H9 (cell line): ENCODE measurements at regions not wholly inside any gene's neighbourhood (a gene's known extent, or its start where the extent isn't known, plus 50 kb on each side); places are given as distances from the start of the nearest gene placed in this dataset.
"Not testable (repeated sequence)": the region's sequence is repeated elsewhere in the genome, so short reads cannot be mapped to it uniquely, and the experiment has no call there.

Experiments used
- DNase-seq: peaks from one replicate; pipeline ENCODE4 v3.0.0-alpha.2; 2017
- H2AFZ ChIP-seq: one replicate; pipeline ENCODE4 v1.6.1; 2013; ENCODE audit warnings: mild to moderate bottlenecking, low read length, control low read depth, moderate library complexity
- H2AK5ac ChIP-seq: 2 replicates; pipeline ENCODE4 v1.6.1; 2013; ENCODE audit warnings: low read length, control low read depth, mixed read lengths; ENCODE audit not compliant: insufficient read length
- H2BK120ac ChIP-seq: one replicate; pipeline ENCODE4 v1.6.1; 2013; ENCODE audit warnings: low read depth, mild to moderate bottlenecking, low read length, control low read depth, inconsistent platforms; ENCODE audit not compliant: poor library complexity, severe bottlenecking
- H2BK12ac ChIP-seq: 2 replicates; pipeline ENCODE4 v1.6.1; 2013; ENCODE audit warnings: low read length, control low read depth, mixed read lengths, low read depth; ENCODE audit not compliant: insufficient read length
- H2BK15ac ChIP-seq: 2 replicates; pipeline ENCODE4 v1.6.1; 2013; ENCODE audit warnings: low read depth, low read length, control low read depth
- H2BK20ac ChIP-seq: one replicate; pipeline ENCODE4 v1.6.1; 2013; ENCODE audit warnings: low read depth, mild to moderate bottlenecking, low read length, control low read depth, inconsistent platforms; ENCODE audit not compliant: poor library complexity, severe bottlenecking
- H2BK5ac ChIP-seq: 2 replicates; pipeline ENCODE4 v1.6.1; 2013; ENCODE audit warnings: low read length, control low read depth, mixed read lengths; ENCODE audit not compliant: insufficient read length
- H3K14ac ChIP-seq: 2 replicates; pipeline ENCODE4 v1.6.1; 2013; ENCODE audit warnings: low read length, control low read depth; ENCODE audit not compliant: insufficient read depth
- H3K18ac ChIP-seq: 2 replicates; pipeline ENCODE4 v1.6.1; 2013; ENCODE audit warnings: low read depth, mild to moderate bottlenecking, mixed read lengths, low read length, control low read depth; ENCODE audit not compliant: insufficient read length
- H3K23ac ChIP-seq: 2 replicates; pipeline ENCODE4 v1.6.1; 2013; ENCODE audit warnings: low read length, control low read depth, mixed read lengths, low read depth; ENCODE audit not compliant: insufficient read length
- H3K23me2 ChIP-seq: 2 replicates; pipeline ENCODE4 v1.6.1; 2013; ENCODE audit warnings: low read depth, mild to moderate bottlenecking, mixed read lengths, low read length, control low read depth; ENCODE audit not compliant: insufficient read length, poor library complexity, severe bottlenecking
- H3K27ac ChIP-seq: 2 replicates; pipeline ENCODE4 v1.5.1; 2013; ENCODE audit warnings: low read length, control low read depth, mixed read lengths, low read depth; ENCODE audit not compliant: insufficient read length
- H3K27me3 ChIP-seq: 2 replicates; pipeline ENCODE4 v1.6.1; 2013; ENCODE audit warnings: low read length, control low read depth, inconsistent platforms; ENCODE audit not compliant: insufficient read depth
- H3K4ac ChIP-seq: 2 replicates; pipeline ENCODE4 v1.6.1; 2013; ENCODE audit warnings: low read depth, mild to moderate bottlenecking, control low read depth, inconsistent platforms, low read length, moderate library complexity
- H3K4me1 ChIP-seq: 2 replicates; pipeline ENCODE4 v1.6.1; 2013; ENCODE audit warnings: low read length, control low read depth, inconsistent platforms; ENCODE audit not compliant: insufficient read depth
- H3K4me2 ChIP-seq: 2 replicates; pipeline ENCODE4 v1.6.1; 2013; ENCODE audit warnings: low read length, control low read depth, mixed read lengths; ENCODE audit not compliant: insufficient read length, insufficient read depth
- H3K56ac ChIP-seq: 2 replicates; pipeline ENCODE4 v1.6.1; 2013; ENCODE audit warnings: low read depth, mild to moderate bottlenecking, mixed read lengths, low read length, control low read depth; ENCODE audit not compliant: insufficient read length
- H3K79me1 ChIP-seq: 2 replicates; pipeline ENCODE4 v1.6.1; 2013; ENCODE audit warnings: low read depth, mild to moderate bottlenecking, moderate library complexity, low read length, control low read depth, inconsistent platforms; ENCODE audit not compliant: insufficient read depth, poor library complexity, severe bottlenecking
- H3K79me2 ChIP-seq: 2 replicates; pipeline ENCODE4 v1.6.1; 2013; ENCODE audit warnings: low read length, control low read depth, inconsistent platforms; ENCODE audit not compliant: insufficient read depth
- H3K9ac ChIP-seq: 2 replicates; pipeline ENCODE4 v1.6.1; 2013; ENCODE audit warnings: low read length, control low read depth, mixed read lengths; ENCODE audit not compliant: insufficient read length; ENCODE audit errors: extremely low read depth
- H3K9me3 ChIP-seq: one replicate; pipeline ENCODE4 v1.6.1; 2013; ENCODE audit warnings: low read depth, low read length, inconsistent platforms; ENCODE audit not compliant: control insufficient read depth
- H3T11ph ChIP-seq: one replicate; pipeline ENCODE4 v1.6.1; 2013; ENCODE audit warnings: mild to moderate bottlenecking, low read length, control low read depth, inconsistent platforms
- H4K20me1 ChIP-seq: one replicate; pipeline ENCODE4 v1.6.1; 2013; ENCODE audit not compliant: control insufficient read depth, insufficient read length, insufficient read depth
- H4K5ac ChIP-seq: 2 replicates; pipeline ENCODE4 v1.6.1; 2013; ENCODE audit warnings: low read depth, mild to moderate bottlenecking, mixed read lengths, low read length, control low read depth; ENCODE audit not compliant: insufficient read length
- H4K8ac ChIP-seq: replicated peaks from 2 replicates; pipeline ENCODE4 v1.6.1; 2013; ENCODE audit warnings: low read length, control low read depth, mixed read lengths, low read depth; ENCODE audit not compliant: insufficient read length
- H4K91ac ChIP-seq: 2 replicates; pipeline ENCODE4 v1.6.1; 2013; ENCODE audit warnings: low read depth, mild to moderate bottlenecking, moderate library complexity, mixed read lengths, low read length, control low read depth; ENCODE audit not compliant: insufficient read length
- H3K27ac Mint-ChIP-seq, 3 experiments: 2 replicates in 2 of 3; 3 replicates in 1 of 3; pipeline ENCODE4 v1.8.0; 2020 to 2021; ENCODE audit warnings: mixed read lengths in 3 of 3, mild to moderate bottlenecking in 1 of 3, moderate library complexity in 1 of 3
- H3K27me3 Mint-ChIP-seq: 2 replicates; pipeline ENCODE4 v1.8.0; 2021; ENCODE audit warnings: low read depth, mild to moderate bottlenecking, moderate library complexity, mixed read lengths
- H3K36me3 Mint-ChIP-seq, 3 experiments: 2 replicates in 2 of 3; 3 replicates in 1 of 3; pipeline ENCODE4 v1.8.0; 2020 to 2021; ENCODE audit warnings: low read depth in 3 of 3, mixed read lengths in 3 of 3; ENCODE audit not compliant: insufficient read depth in 1 of 3
- H3K4me1 Mint-ChIP-seq, 2 experiments: 2 replicates each; pipeline ENCODE4 v1.8.0; 2020; ENCODE audit warnings: mixed read lengths in 2 of 2
- H3K4me3 Mint-ChIP-seq, 2 experiments: 2 replicates in 1 of 2; 3 replicates in 1 of 2; pipeline ENCODE4 v1.8.0; 2020 to 2021; ENCODE audit warnings: mild to moderate bottlenecking in 2 of 2, mixed read lengths in 2 of 2, moderate library complexity in 1 of 2
- H3K9me3 Mint-ChIP-seq, 2 experiments: 2 replicates in 1 of 2; 3 replicates in 1 of 2; pipeline ENCODE4 v1.8.0; 2020; ENCODE audit warnings: mild to moderate bottlenecking in 2 of 2, mixed read lengths in 2 of 2, moderate library complexity in 1 of 2
- WGBS: extraction: QIAGEN DNeasy Blood & Tissue Kit; methylation state at CpG from one replicate; pipeline ENCODE4 v1.1.7; 2013; ENCODE audit warnings: missing lambda C conversion rate, low lambda C conversion rate, mixed read lengths; ENCODE audit not compliant: insufficient read length; ENCODE audit errors: extremely low coverage; 5-methylcytosine and 5-hydroxymethylcytosine counted together

DNA sequence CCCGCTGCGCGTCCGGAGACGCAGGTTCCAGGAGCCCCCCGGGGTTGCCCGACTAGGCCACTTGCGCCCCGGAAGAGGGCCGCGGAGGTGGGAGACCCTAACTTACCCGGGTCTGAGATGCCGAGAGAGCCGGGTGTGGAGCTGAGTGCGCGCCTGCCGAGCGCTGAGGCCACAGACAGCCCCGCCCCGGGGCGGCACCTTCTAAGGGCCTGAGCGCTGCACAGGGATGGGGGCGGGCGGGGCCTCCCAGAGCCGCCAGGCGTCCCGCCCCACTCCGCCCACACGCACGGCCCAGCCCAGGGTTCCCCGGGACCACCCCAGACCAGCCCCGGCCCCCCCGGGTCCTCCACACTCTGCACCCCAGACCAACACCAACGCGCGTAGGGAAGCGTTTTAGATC, 2692.0 kb upstream of the TPTE start:
- H2BK5ac ChIP-seq, H2BK15ac ChIP-seq, H3K4me3 Mint-ChIP-seq, H2BK20ac ChIP-seq, H3K9ac ChIP-seq, H3K4me2 ChIP-seq, H4K5ac ChIP-seq, H4K8ac ChIP-seq, H3T11ph ChIP-seq, H3K14ac ChIP-seq, H3K9me3 Mint-ChIP-seq, H3K79me1 ChIP-seq, H3K23me2 ChIP-seq, H3K36me3 Mint-ChIP-seq, H2BK120ac ChIP-seq, H2AK5ac ChIP-seq, H3K23ac ChIP-seq, H3K27ac Mint-ChIP-seq, H2BK12ac ChIP-seq, H2AFZ ChIP-seq, H3K4ac ChIP-seq, H3K4me1 Mint-ChIP-seq, H3K9me3 ChIP-seq, H3K4me1 ChIP-seq, H3K79me2 ChIP-seq, H3K18ac ChIP-seq, H4K91ac ChIP-seq, DNase-seq, H3K56ac ChIP-seq, H3K27me3 Mint-ChIP-seq, H3K27ac ChIP-seq, H4K20me1 ChIP-seq, H3K27me3 ChIP-seq: not testable (repeated sequence)
- WGBS = no CpG with 5 or more reads among the region's 37 CpGs

DNA sequence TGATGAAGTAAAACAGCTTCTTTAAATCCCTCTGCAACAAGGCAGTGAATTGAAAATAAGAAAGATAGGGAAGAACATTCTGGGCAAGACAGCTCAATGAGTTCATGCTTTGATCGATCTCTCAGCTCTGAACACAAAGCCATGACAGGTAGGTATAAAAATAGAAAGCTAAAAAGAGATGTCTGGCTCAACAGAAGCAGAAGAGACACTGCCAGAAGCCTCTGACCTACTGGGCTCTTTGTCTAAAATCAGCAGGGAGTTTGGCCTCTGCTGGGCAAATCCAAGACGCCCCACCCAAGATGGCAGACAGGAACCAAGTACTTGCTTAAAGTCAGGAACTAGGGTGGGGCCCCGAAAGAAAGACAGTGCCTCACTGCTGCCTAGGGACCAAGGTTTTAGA, 2684.1 kb upstream of the TPTE start:
- not testable (repeated sequence) for H3K23ac ChIP-seq, H3K9ac ChIP-seq, H3K23me2 ChIP-seq, H4K8ac ChIP-seq, H3K4me1 ChIP-seq, H3K4me1 Mint-ChIP-seq, H2BK5ac ChIP-seq, H2BK12ac ChIP-seq, H3K9me3 ChIP-seq, H3K4ac ChIP-seq, H3T11ph ChIP-seq, H3K27ac Mint-ChIP-seq, H2BK15ac ChIP-seq, H3K4me3 Mint-ChIP-seq, H4K5ac ChIP-seq, H4K20me1 ChIP-seq, H3K36me3 Mint-ChIP-seq, H2AFZ ChIP-seq, H3K18ac ChIP-seq, H2BK120ac ChIP-seq, H3K27me3 ChIP-seq, H3K27ac ChIP-seq, H3K79me1 ChIP-seq, H3K4me2 ChIP-seq, H4K91ac ChIP-seq, H2AK5ac ChIP-seq, H3K27me3 Mint-ChIP-seq, DNase-seq, H3K79me2 ChIP-seq, H3K56ac ChIP-seq, H3K9me3 Mint-ChIP-seq, H3K14ac ChIP-seq, H2BK20ac ChIP-seq
- WGBS = no CpG with 5 or more reads among the region's 3 CpGs

DNA sequence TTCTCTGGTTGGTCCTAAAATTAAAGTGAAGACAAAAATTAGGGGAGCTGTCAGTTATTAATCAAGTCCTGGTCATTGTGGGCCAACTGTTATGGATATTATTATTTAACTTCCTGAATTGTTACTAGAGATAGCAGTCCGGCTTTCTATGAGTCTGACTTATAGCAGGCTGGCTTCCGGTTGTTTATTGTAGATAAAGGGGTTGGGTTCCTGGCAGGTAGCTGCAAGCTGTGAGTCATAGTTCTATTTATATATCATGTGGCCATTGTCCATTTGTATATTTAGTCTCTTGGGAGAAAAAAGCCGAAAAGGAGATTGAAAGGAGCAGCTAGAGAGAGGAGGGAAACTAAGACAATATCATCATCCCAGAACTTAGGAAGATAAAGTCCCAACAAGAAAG, 2668.0 kb upstream of the TPTE start:
- no CpG with 5 or more reads among the region's 3 CpGs for WGBS

More for the DNA sequence above, 2668.0 kb upstream of the TPTE start:
- H2AK5ac ChIP-seq, H3K18ac ChIP-seq, H4K5ac ChIP-seq, H3K36me3 Mint-ChIP-seq, H2AFZ ChIP-seq, H2BK20ac ChIP-seq, H3K79me2 ChIP-seq, H3K27ac ChIP-seq, H3K27ac Mint-ChIP-seq, H4K91ac ChIP-seq, H3K4me1 Mint-ChIP-seq, H2BK120ac ChIP-seq, H3K27me3 ChIP-seq, H3K4me2 ChIP-seq, H2BK15ac ChIP-seq, H3T11ph ChIP-seq, H3K4me3 Mint-ChIP-seq, H3K79me1 ChIP-seq, H3K14ac ChIP-seq, H3K9ac ChIP-seq, H3K23me2 ChIP-seq, H2BK12ac ChIP-seq, H3K9me3 ChIP-seq, DNase-seq, H3K4ac ChIP-seq, H3K9me3 Mint-ChIP-seq, H3K27me3 Mint-ChIP-seq, H3K4me1 ChIP-seq, H4K8ac ChIP-seq, H3K23ac ChIP-seq, H3K56ac ChIP-seq, H4K20me1 ChIP-seq, H2BK5ac ChIP-seq: not testable (repeated sequence)
